Dedifferentiated amniotic fluid mesenchymal stem cell (primary cell): ENCODE measurements at regions not wholly inside any gene's neighbourhood (a gene's known extent, or its start where the extent isn't known, plus 50 kb on each side); places are given as distances from the start of the nearest gene placed in this dataset.

ENCODE experiments used
- DNase-seq: peaks from one replicate; pipeline ENCODE4 v3.0.0-alpha.2; 2016; ENCODE audit errors: extremely low spot score

DNA sequence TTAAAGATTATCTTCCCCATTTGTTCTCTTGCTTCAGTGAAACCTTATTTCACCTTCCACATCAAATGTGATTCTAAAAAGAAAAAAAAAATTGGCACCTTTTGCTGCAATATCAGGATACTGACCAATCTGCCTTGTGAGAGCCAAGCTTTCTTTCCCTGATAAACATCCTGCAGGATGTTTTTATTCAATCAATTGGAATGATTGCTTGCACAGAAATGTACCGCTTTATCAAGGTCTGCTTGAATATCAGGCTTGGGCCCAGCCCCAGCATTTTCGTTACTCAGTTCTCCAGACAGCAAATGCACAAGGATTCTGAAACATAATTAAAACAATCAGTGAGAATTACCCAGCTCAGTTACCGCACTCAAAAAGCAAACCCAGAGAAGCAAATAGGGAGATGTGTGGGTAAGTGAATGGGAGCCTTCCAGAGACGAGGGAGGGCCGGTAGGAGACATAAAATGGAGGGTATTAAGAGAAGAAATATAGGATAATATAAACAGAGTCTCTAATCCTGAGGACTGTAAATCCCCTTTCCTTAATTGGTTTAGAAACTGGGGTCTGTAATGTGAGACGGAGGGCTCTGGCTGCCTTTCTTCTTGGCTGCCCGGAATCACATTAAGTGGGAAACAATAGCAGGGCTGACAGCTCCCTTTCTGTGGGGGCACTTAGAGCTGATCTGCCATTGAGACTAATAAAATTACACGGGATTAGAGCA lies 291.8 kb downstream of the ICOS start:
- no peak for DNase-seq

DNA sequence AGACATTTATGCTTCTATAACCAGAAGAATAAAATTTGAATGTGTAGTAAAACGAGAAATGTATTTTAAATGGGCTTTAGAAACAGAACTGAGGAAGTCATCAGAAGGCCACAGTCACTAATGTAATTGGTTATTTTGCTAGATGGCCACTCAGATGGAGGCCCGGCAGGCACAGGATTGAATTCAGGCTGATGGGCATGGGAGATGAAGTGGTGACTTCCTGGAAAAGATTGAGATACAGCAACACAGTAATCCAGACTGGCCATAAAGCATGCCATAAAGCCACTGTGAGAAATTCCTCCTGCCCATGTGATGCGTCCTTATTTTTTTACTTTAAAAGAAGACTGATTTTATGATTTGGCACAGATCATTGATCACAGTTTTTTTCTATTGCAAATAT lies 297.7 kb downstream of the ICOS start:
- DNase-seq: no peak

DNA sequence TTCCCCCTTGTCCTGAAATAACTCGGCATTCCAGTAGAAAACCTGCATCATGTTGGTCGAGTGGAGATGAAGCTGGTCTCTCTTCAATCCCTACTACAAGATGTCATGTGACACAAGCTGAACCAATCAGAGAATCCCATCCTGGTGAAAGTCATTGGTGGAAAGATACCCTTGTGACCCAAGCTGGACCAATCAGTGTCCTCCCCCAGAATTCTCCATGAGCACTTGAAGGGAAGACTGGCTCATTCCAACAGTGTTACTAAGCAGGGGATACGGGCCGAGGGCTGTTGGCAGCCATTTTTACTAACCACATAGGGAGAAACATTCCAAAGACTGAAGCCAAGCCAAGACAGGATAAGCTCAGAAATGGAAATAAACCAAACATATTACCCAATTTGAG lies 298.3 kb downstream of the ICOS start:
- DNase-seq: no peak

DNA sequence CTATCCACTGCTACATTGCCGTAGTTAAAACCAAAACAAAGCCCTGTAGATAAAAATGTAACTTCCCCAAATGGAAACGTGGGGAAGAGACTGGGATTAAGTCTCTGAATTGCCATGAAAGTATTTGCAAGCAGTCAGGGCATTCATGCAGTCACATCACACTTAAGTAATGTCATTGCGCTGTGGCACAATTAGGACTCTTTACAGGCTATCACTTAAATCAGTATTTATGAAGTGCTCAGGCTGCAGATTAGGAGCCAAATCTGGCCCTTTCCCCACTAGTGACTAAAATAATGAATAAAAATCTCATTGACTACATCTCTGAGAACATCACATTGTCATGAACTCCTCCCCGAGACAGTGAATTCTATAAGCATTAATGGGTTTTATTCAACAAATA lies 300.9 kb downstream of the ICOS start:
- no peak for DNase-seq

DNA sequence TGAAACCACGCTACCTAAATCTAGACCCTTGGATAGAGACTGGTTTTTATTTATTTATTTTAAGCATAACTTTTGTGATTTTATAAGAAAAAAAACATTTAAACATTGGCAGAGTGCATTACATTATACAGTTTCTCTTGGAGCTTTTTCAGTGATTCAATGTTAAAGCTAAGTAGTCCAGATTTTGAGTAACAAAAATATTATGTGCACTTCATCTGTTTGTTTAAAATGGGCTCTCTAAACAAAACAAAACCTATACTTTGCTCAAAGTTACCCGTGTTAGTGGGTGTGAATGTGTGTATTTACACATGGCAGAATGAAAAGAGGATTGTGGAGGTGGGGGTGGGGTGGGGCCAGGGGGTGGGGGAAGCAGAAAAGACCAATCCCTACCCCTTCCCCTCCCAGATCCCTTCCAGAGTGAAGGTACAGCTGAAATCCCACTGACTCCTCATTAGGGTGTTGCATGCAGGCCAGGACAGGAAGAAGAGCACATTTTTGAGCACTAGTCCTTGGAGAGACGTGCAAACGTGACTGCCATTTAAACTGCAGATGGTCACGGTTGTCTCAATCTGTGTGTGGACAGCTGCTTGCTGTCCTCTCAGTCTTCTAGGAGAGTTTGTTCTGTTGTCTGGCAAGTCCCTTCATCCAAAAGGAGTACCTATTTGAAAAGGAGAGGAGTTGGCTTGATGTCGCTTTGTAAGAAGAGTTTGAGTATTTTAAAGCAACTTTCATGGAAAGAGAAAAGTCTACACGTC lies 303.0 kb downstream of the ICOS start:
- DNase-seq: no peak

DNA sequence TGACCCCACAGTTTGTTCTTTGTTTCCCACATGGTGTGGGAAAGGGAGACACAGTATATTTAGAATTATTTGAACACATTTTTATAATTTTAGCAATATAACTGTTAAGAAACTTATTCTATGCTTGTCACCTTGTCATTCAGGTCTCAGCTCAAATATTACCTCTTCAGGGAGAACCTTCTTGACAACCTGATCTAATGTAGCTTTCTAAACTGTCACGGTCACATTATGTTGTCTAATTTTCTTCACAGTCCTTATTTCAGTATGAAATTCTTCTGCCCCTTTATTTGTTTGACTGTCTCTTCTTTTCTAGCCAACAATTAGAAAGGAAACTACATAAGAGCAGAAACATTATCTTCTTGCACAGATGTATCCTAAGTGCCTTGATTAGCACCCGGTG lies 304.3 kb upstream of the PARD3B start:
- no peak for DNase-seq

DNA sequence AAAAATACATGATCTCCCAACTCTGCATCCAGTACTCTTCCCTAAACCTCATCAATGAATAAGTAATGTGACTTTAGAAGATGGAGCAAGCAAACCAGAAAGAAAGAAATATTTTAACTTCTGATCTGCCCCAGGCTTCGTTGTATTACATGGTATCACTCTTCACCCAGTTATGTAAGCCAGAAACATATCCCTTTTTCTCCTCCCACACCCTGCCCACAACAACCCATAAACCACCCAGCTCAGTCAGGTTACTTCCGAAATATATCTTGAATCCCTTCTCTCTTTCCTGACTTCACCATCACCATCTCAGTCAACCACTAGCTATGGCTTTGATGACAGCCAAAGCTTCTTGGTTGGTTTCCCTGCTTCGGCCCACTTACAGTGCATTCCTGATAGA lies 295.8 kb upstream of the PARD3B start:
- DNase-seq: no peak

DNA sequence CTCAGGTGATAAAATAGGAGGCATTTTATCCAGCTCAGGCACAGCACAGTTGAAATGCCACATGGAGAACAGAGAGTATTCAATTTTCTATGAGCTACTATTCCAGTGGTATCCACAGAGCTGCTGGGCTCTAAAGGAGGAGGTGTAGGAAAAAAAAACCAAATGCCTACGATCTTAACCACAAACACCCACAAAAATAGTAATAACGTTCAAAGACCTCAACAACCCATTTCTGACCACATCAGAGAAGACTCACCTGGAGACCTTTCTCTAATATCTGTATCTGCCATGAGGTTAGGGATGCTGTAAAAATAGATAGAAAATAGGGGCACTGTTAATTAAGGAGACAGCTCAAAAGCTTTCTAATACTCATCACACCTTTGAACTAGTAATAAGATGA lies 294.6 kb upstream of the PARD3B start:
- no peak for DNase-seq

DNA sequence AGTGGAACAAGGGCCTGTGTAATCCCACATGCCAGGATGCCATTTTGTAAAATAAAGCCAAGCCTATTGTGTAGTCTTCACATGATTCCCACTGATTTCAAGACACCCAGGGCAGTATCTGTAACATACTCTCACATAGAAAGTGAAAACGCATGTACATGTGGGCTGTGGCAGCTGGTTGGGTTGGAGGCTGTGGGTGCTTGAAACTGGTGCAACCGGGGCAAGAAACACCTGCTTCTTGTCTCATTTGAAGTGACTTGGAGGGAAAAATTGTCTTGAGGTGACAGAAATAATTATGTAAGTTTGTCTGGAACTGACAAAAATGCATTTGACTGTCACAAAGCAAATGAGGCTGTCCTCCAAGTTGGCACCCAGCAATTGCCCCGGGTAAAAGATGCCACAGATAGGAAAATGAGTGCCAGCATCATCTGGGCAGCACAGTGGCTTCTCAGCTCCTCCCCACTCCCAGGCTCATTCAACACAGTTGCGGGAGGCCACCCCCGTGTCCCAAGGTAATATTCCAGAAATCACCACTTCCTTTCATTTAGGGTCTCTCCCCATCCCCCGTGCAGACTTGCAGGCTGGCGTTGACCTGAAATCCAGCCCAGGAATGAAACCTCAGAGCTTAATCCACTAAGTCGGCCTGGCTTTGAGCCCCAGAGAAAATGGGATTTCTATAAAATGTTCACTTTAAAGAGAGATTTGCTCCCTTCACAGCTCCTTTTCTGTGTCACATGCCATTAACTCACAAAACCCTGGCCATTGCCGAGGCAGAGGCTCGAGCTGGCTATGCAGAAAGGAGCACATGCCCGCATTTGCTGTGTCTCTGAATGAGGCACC lies 293.9 kb upstream of the PARD3B start:
- no peak for DNase-seq

DNA sequence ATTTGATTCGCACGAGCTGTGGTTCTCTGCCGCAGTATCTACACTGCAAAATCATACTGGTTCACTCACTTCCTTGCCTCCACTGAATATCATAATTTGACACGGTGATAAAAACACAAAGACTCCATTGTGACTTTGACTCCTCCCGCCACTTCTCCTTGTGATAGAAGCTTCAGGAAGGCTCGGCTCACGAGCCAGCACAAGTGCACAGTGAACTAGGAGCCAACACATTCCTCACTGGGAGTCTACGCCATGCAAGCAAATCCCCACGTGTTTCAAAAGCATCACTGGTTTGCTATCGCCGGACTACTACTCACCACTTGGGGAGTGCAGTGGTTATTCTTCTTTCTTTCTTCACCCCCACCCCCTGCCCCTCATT lies 293.3 kb upstream of the PARD3B start:
- DNase-seq: no peak

DNA sequence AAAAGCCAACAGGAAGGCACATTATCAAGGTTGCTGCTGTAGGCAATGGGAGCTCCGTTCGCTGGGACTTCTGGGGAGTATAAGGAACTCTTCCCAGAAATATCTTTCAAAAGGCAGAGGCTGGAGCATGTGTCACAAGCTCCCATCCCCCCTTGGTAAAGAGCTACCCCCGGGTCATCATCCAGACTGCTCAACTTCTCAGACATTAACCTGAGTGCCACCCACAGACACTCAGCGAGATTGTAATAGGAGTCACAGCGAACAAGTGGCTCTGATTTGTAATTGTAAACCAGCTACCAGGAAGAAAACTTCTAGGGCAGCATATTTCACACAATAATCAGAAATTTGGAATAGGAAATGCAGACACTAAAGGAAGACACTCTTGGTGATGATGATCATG lies 290.2 kb upstream of the PARD3B start:
- DNase-seq: no peak

DNA sequence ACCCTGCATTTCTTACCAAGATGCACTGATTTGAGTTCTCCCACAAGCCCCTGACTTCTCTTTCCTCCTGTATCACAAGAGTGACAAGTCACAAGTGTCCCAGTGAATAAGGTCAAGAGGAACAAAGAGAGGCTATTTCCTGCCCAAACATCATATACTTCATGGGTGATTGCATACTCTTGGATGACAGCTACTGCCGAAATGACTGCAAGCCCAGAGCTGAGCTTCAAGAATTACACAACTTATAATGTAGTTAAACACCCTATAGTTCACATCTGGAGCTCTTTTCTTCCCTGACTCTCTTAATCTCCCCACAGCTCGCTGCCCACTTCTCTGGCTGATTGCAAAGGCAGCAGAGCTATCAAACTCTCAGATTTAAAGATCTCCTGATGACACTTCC lies 289.7 kb upstream of the PARD3B start:
- no peak for DNase-seq

DNA sequence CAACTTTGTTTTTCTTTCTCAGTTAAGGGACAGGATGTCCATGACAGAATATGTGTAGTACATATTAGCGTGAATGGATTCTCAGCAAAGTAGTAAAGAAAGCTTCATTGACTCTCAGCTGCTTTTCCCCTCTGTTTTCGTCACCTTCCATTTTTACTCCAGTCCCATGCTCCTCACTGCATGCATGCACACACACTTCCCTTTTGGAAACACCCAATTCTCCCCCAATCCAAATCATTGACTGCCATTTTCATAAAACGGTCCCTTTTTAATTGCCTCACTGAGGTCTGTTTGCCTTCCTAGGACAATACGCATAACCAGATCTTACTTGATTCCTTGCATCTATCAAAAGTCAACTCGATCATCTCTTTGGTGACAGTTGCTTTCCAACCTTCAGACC lies 287.5 kb upstream of the PARD3B start:
- DNase-seq: no peak

DNA sequence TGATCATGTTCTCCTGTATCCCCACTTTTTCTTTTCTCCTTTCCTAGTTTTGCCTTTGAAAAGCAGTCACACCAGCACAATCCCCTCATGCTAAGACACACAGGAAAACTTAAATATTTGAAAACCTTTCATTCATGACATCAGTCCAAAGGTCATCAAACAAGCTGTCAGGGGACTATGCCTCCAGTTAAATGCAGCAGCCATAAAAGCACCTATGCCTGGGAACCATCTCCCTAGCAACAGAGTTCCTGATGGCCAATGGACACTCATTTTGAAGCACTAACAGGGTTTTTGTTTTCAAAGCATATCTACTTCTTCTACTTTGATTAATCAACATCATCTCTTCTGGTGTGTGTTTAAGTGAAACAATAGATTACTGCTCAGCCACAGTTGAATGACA lies 286.4 kb upstream of the PARD3B start:
- DNase-seq: no peak

DNA sequence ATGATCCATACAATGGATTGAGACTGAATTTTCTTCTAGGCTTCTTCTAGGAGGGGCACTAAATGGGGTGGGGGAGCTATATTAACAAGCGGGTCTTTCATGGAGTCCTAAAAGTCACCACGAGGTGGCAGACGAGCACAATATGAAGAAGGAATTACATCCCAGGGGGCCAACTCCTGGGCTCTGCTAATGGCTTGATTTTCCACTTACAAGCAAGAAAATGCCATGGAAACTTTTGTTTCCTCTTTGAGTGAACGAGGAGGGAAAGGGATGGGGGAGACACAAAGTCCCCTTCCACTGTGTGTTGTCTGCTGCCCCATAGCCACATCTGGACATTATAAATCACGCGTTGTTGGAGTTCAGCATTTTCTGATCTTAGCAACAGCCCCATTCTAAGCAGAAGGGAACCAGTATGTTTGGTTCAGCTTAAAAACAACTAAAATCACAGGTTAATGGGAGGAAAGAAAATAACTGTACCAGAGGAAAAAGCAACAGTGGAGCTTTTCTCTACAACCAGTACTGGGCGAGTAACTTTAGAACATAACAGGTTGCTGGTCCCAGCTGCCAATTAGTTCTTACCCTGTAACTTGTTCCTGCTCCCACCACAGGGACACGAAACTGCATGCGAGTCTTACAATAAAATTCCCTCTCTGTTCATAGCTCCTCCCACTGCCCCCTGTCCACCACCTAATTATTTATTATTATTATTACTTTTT lies 285.0 kb upstream of the PARD3B start:
- DNase-seq: peak; percentile 84

DNA sequence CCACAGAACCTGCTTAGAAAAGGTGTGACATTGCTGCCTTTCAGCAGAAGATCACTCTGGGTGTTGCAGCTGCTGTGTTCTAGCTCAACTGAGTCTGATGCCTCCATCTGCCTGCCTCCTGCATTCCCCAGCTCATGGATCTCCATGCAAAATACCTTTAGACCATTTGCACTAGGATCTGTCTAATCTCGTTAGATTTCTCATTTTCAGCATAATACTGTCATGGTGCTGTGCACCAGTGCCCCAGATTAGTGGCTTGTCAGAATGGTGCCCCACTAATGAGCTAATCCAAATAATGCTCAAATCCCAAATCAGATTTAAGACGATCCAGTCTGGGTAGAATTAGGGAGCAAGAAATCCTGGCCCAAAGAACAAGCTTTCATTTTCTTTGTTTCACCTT lies 284.4 kb upstream of the PARD3B start:
- DNase-seq: no peak

DNA sequence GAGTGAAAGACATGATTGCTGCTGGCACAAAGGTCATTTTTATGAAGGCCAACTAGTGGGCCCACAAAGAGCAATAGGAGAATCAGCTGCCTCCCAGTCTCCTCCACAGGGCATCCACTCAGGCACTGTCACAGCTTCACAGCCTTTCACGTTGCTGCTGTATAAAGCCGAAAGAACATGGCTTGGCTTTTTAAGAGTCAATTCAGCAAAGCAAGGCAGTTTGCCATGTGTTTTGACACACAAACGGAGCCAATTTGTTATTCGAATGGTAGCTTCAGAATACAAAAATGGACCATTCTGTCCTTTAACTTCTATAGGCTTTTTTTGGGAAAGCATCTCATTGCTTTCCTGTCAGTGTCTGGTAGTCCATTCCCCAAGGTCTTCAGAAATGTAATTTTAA lies 283.4 kb upstream of the PARD3B start:
- DNase-seq: no peak

DNA sequence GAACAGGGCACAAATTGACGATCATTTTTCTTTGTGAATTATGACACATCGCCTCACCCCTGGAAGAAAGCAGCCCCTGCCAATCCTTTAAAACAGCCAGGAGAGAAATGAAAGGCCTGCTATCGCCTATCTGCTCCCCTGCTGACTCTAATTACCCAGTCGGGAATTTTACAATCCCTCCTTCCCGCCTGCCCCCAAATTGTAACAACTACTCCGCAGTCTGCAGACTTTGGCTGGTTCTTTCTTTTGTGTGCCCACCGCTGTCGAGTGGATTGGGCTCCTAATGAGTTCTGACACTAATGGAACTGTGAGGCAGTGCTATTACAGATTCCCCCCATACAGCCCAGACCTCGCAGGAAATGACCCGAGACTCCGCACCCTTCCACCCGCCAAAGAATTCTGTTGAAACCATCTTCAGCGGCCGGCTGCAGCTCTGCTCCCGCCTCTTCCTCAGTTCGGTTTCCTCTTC lies 281.2 kb upstream of the PARD3B start:
- no peak for DNase-seq

DNA sequence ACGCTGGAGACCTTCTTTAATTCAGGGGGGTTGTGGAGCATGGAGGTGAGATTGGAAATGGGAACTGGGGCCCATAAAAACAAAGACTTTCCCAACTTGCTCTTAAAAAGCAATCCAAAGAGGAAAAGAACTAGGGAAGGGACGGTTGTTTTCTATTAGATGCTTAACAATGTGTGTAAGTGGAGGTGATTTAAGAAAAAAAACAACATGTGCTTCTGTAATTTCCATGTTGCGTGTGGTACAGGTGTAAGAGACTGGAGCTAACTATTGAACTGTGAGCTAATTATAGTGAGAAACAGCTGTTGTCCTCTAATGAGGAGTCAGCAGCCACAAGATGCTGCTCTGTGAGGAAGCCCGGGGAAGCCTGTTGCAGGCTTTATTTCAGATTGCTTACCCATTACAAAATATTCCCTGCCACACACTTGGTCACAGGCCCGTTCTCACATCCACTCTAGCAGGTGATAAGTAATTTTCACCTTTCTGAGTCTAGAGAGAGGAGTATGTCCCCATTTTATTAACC lies 280.6 kb upstream of the PARD3B start:
- no peak for DNase-seq

DNA sequence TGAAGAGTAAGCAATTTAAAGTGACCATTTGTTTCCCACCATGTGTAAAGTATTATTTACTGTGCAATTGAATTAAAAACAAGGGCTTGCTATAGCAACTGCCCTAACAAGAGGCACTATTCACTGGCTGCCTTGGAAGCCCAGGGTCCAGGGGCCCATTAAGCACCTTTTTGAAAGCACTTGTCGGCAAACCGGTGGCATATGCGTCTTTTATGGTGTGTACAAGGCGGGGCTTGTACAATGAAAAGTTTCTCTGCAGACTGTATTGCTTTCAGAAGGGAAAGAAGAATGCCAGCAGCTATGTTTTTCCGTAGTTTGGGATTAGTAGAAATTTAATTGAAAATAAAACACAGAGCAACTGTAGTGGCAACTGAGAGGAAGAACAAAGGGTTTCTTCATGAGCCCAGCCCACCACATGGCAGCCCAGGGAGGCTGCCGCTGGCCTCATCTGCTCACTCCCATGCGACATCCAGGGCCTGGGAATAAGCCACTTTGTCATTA lies 279.5 kb upstream of the PARD3B start:
- DNase-seq: no peak

DNA sequence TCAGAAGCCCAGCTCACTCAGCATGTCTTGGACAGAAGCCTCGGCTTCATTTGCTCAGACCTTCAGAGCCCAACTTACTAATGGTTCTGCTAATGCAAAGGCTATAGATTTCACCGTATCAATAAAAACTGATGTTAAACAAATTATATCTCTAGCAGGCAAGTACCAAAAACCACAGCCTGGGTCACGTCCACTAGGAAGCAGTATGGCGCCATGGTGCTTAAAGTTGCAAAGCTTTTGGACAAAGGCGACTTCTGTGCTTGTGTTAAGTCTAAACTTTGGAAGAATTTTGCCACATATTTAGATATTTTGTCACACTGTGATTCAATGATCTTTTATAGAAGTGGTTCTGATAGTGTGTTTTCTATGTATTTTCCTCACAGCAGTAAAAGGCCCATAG lies 276.8 kb upstream of the PARD3B start:
- no peak for DNase-seq

DNA sequence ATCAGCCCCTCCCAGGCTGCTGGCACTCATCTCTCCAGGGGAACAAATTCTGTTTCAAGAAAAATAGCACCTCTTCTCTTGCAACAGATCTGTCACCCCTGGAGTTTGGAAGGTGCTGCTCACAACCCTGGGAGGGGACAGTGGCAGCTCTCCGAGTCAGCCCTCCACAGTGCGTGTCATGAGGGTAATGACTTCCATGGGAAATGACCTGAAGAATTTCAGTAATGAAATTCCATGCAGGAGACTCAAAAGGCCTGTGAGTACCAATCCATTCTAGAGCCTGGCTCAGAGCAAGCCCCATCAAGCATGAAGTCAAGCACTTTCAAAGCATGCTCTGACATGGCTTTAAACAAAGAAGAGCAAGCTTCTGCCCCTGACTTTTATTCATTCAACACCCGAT lies 276.3 kb upstream of the PARD3B start:
- no peak for DNase-seq
